H9 (cell line): ENCODE measurements at regions not wholly inside any gene's neighbourhood (a gene's known extent, or its start where the extent isn't known, plus 50 kb on each side); places are given as distances from the start of the nearest gene placed in this dataset.
A peak's percentile ranks its signal among the peaks of the same experiment; 100 is the strongest.

ENCODE experiments used
- DNase-seq: peaks from one replicate; pipeline ENCODE4 v3.0.0-alpha.2; 2017
- H2AFZ ChIP-seq: one replicate; pipeline ENCODE4 v1.6.1; 2013; ENCODE audit warnings: mild to moderate bottlenecking, low read length, control low read depth, moderate library complexity
- H2AK5ac ChIP-seq: 2 replicates; pipeline ENCODE4 v1.6.1; 2013; ENCODE audit warnings: low read length, control low read depth, mixed read lengths; ENCODE audit not compliant: insufficient read length
- H2BK120ac ChIP-seq: one replicate; pipeline ENCODE4 v1.6.1; 2013; ENCODE audit warnings: low read depth, mild to moderate bottlenecking, low read length, control low read depth, inconsistent platforms; ENCODE audit not compliant: poor library complexity, severe bottlenecking
- H2BK12ac ChIP-seq: 2 replicates; pipeline ENCODE4 v1.6.1; 2013; ENCODE audit warnings: low read length, control low read depth, mixed read lengths, low read depth; ENCODE audit not compliant: insufficient read length
- H2BK15ac ChIP-seq: 2 replicates; pipeline ENCODE4 v1.6.1; 2013; ENCODE audit warnings: low read depth, low read length, control low read depth
- H2BK20ac ChIP-seq: one replicate; pipeline ENCODE4 v1.6.1; 2013; ENCODE audit warnings: low read depth, mild to moderate bottlenecking, low read length, control low read depth, inconsistent platforms; ENCODE audit not compliant: poor library complexity, severe bottlenecking
- H2BK5ac ChIP-seq: 2 replicates; pipeline ENCODE4 v1.6.1; 2013; ENCODE audit warnings: low read length, control low read depth, mixed read lengths; ENCODE audit not compliant: insufficient read length
- H3K14ac ChIP-seq: 2 replicates; pipeline ENCODE4 v1.6.1; 2013; ENCODE audit warnings: low read length, control low read depth; ENCODE audit not compliant: insufficient read depth
- H3K18ac ChIP-seq: 2 replicates; pipeline ENCODE4 v1.6.1; 2013; ENCODE audit warnings: low read depth, mild to moderate bottlenecking, mixed read lengths, low read length, control low read depth; ENCODE audit not compliant: insufficient read length
- H3K23ac ChIP-seq: 2 replicates; pipeline ENCODE4 v1.6.1; 2013; ENCODE audit warnings: low read length, control low read depth, mixed read lengths, low read depth; ENCODE audit not compliant: insufficient read length
- H3K23me2 ChIP-seq: 2 replicates; pipeline ENCODE4 v1.6.1; 2013; ENCODE audit warnings: low read depth, mild to moderate bottlenecking, mixed read lengths, low read length, control low read depth; ENCODE audit not compliant: insufficient read length, poor library complexity, severe bottlenecking
- H3K27ac ChIP-seq: 2 replicates; pipeline ENCODE4 v1.5.1; 2013; ENCODE audit warnings: low read length, control low read depth, mixed read lengths, low read depth; ENCODE audit not compliant: insufficient read length
- H3K27me3 ChIP-seq: 2 replicates; pipeline ENCODE4 v1.6.1; 2013; ENCODE audit warnings: low read length, control low read depth, inconsistent platforms; ENCODE audit not compliant: insufficient read depth
- H3K4ac ChIP-seq: 2 replicates; pipeline ENCODE4 v1.6.1; 2013; ENCODE audit warnings: low read depth, mild to moderate bottlenecking, control low read depth, inconsistent platforms, low read length, moderate library complexity
- H3K4me1 ChIP-seq: 2 replicates; pipeline ENCODE4 v1.6.1; 2013; ENCODE audit warnings: low read length, control low read depth, inconsistent platforms; ENCODE audit not compliant: insufficient read depth
- H3K4me2 ChIP-seq: 2 replicates; pipeline ENCODE4 v1.6.1; 2013; ENCODE audit warnings: low read length, control low read depth, mixed read lengths; ENCODE audit not compliant: insufficient read length, insufficient read depth
- H3K56ac ChIP-seq: 2 replicates; pipeline ENCODE4 v1.6.1; 2013; ENCODE audit warnings: low read depth, mild to moderate bottlenecking, mixed read lengths, low read length, control low read depth; ENCODE audit not compliant: insufficient read length
- H3K79me1 ChIP-seq: 2 replicates; pipeline ENCODE4 v1.6.1; 2013; ENCODE audit warnings: low read depth, mild to moderate bottlenecking, moderate library complexity, low read length, control low read depth, inconsistent platforms; ENCODE audit not compliant: insufficient read depth, poor library complexity, severe bottlenecking
- H3K79me2 ChIP-seq: 2 replicates; pipeline ENCODE4 v1.6.1; 2013; ENCODE audit warnings: low read length, control low read depth, inconsistent platforms; ENCODE audit not compliant: insufficient read depth
- H3K9ac ChIP-seq: 2 replicates; pipeline ENCODE4 v1.6.1; 2013; ENCODE audit warnings: low read length, control low read depth, mixed read lengths; ENCODE audit not compliant: insufficient read length; ENCODE audit errors: extremely low read depth
- H3K9me3 ChIP-seq: one replicate; pipeline ENCODE4 v1.6.1; 2013; ENCODE audit warnings: low read depth, low read length, inconsistent platforms; ENCODE audit not compliant: control insufficient read depth
- H3T11ph ChIP-seq: one replicate; pipeline ENCODE4 v1.6.1; 2013; ENCODE audit warnings: mild to moderate bottlenecking, low read length, control low read depth, inconsistent platforms
- H4K20me1 ChIP-seq: one replicate; pipeline ENCODE4 v1.6.1; 2013; ENCODE audit not compliant: control insufficient read depth, insufficient read length, insufficient read depth
- H4K5ac ChIP-seq: 2 replicates; pipeline ENCODE4 v1.6.1; 2013; ENCODE audit warnings: low read depth, mild to moderate bottlenecking, mixed read lengths, low read length, control low read depth; ENCODE audit not compliant: insufficient read length
- H4K8ac ChIP-seq: replicated peaks from 2 replicates; pipeline ENCODE4 v1.6.1; 2013; ENCODE audit warnings: low read length, control low read depth, mixed read lengths, low read depth; ENCODE audit not compliant: insufficient read length
- H4K91ac ChIP-seq: 2 replicates; pipeline ENCODE4 v1.6.1; 2013; ENCODE audit warnings: low read depth, mild to moderate bottlenecking, moderate library complexity, mixed read lengths, low read length, control low read depth; ENCODE audit not compliant: insufficient read length
- H3K27ac Mint-ChIP-seq, 3 experiments: 2 replicates in 2 of 3; 3 replicates in 1 of 3; pipeline ENCODE4 v1.8.0; 2020 to 2021; ENCODE audit warnings: mixed read lengths in 3 of 3, mild to moderate bottlenecking in 1 of 3, moderate library complexity in 1 of 3
- H3K27me3 Mint-ChIP-seq: 2 replicates; pipeline ENCODE4 v1.8.0; 2021; ENCODE audit warnings: low read depth, mild to moderate bottlenecking, moderate library complexity, mixed read lengths
- H3K36me3 Mint-ChIP-seq, 3 experiments: 2 replicates in 2 of 3; 3 replicates in 1 of 3; pipeline ENCODE4 v1.8.0; 2020 to 2021; ENCODE audit warnings: low read depth in 3 of 3, mixed read lengths in 3 of 3; ENCODE audit not compliant: insufficient read depth in 1 of 3
- H3K4me1 Mint-ChIP-seq, 2 experiments: 2 replicates each; pipeline ENCODE4 v1.8.0; 2020; ENCODE audit warnings: mixed read lengths in 2 of 2
- H3K4me3 Mint-ChIP-seq, 2 experiments: 2 replicates in 1 of 2; 3 replicates in 1 of 2; pipeline ENCODE4 v1.8.0; 2020 to 2021; ENCODE audit warnings: mild to moderate bottlenecking in 2 of 2, mixed read lengths in 2 of 2, moderate library complexity in 1 of 2
- H3K9me3 Mint-ChIP-seq, 2 experiments: 2 replicates in 1 of 2; 3 replicates in 1 of 2; pipeline ENCODE4 v1.8.0; 2020; ENCODE audit warnings: mild to moderate bottlenecking in 2 of 2, mixed read lengths in 2 of 2, moderate library complexity in 1 of 2
- CTCF ChIP-seq: fragments of 200-600 bp; sonication (generic); conservative IDR thresholded peaks from 3 replicates; pipeline ENCODE4 v1.8.0; 2021; ENCODE audit warnings: antibody characterized with exemption, mild to moderate bottlenecking
- WGBS: extraction: QIAGEN DNeasy Blood & Tissue Kit; methylation state at CpG from one replicate; pipeline ENCODE4 v1.1.7; 2013; ENCODE audit warnings: missing lambda C conversion rate, low lambda C conversion rate, mixed read lengths; ENCODE audit not compliant: insufficient read length; ENCODE audit errors: extremely low coverage; 5-methylcytosine and 5-hydroxymethylcytosine counted together

DNA sequence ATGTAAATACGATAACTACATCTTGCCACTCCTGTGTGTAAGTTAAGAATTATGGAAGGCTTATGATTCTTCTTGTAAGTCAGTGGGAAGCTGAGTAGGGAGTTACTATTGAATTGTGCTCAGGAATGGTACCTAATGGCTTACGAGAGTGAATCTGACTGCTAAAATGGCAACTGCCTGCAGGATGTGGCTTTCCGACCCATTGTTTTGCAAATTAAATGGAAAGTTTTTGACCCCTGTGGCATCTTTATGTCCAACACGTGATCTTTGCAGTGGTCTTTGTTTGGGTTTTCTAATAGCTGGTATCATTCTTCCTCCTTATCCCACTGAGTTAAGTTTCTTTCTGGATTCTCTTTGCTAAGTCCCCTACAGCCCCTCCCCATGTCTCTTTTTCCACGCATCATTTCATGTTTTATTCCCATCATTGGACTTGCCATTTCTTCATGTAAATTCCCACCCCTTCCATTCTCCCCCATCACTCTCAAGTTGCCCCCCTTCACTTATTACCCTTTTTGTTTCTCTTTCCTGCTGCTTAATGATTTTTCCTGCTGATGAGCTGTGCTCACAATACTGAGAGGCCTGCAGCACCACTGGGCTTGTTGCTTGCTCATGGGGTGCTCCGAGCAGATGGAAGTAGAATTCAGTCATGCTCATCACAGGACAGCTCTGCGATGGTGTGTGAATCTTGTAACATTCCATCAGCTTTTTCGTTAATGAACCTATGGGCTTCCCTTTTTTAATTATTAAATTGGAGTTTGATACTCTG lies 428.2 kb upstream of the IL12A start:
- H2BK20ac ChIP-seq, result no peak overlapping the region
- H3K56ac ChIP-seq, result no peak overlapping the region
- no peak overlapping the region for H4K91ac ChIP-seq
- H2AK5ac ChIP-seq, result no peak overlapping the region
- no peak overlapping the region for H2BK12ac ChIP-seq
- H3K23me2 ChIP-seq, result no peaks in the 10 kb centered on the region
- H3K27me3 Mint-ChIP-seq, result peaks cover 25% of the 10 kb centered on the region
- H2BK5ac ChIP-seq, result no peak overlapping the region
- no peak overlapping the region for H3K27ac ChIP-seq
- H3K23ac ChIP-seq, result no peak overlapping the region
- no peaks in the 10 kb centered on the region for H3K36me3 Mint-ChIP-seq
- H3K27ac Mint-ChIP-seq, result peak overlapping the region; percentile 11 to 99 (median 81); a peak in 6 of 7 replicates
- H4K8ac ChIP-seq, result no peak overlapping the region
- no peaks in the 10 kb centered on the region for H4K20me1 ChIP-seq
- H2AFZ ChIP-seq, result no peak overlapping the region
- no peak overlapping the region for H3K9ac ChIP-seq
- peak overlapping the region; percentile 62 for H3K4me2 ChIP-seq
- no peaks in the 10 kb centered on the region for H3K79me1 ChIP-seq
- H3K27me3 ChIP-seq, result peaks cover 3% of the 10 kb centered on the region; the same call in 1 of the 2 replicates
- H2BK15ac ChIP-seq, result no peak overlapping the region
- H3K9me3 ChIP-seq, result no peaks in the 10 kb centered on the region
- DNase-seq, result peak; percentile 52
- H4K5ac ChIP-seq, result no peak overlapping the region
- no peaks in the 10 kb centered on the region; a peak in 1 of 5 replicates for H3K9me3 Mint-ChIP-seq
- H3K4me3 Mint-ChIP-seq, result peak overlapping the region; percentile 6 to 69
- H3K4me1 ChIP-seq, result peaks cover 7% of the 10 kb centered on the region; the same call in 1 of the 2 replicates
- no peak overlapping the region for H2BK120ac ChIP-seq
- H3K18ac ChIP-seq, result no peak overlapping the region
- TF ChIP-seq CTCF, result no peak
- WGBS, result no CpG with 5 or more reads among the region's 8 CpGs
- no peaks in the 10 kb centered on the region for H3K79me2 ChIP-seq
- H3K14ac ChIP-seq, result no peak overlapping the region; the same call in 1 of the 2 replicates
- H3K4ac ChIP-seq, result no peak overlapping the region
- peaks cover 34 to 37% of the 10 kb centered on the region in 2 experiments for H3K4me1 Mint-ChIP-seq
- H3T11ph ChIP-seq, result no peak overlapping the region
